Gastrocnemius medialis (tissue), 4 donors: ENCODE measurements at regions not wholly inside any gene's neighbourhood (a gene's known extent, or its start where the extent isn't known, plus 50 kb on each side); places are given as distances from the start of the nearest gene placed in this dataset.

Experiments
- POLR2A ChIP-seq, 2 donors: fragments of 450-650 bp; IDR thresholded peaks; one replicate each; pipeline ENCODE4 v1.6.1; 2017; ENCODE audit warnings: antibody characterized with exemption in 2 of 2, mild to moderate bottlenecking in 2 of 2, moderate library complexity in 2 of 2
- TF ChIP-seq, protein P1 (sequence below), 5 experiments: fragments of 450-650 bp in 3 of 5; fragments of 200-600 bp in 2 of 5; sonication (generic) in 2 of 5; IDR thresholded peaks in 4 of 5; conservative IDR thresholded peaks in 1 of 5; 1 replicate in 4 of 5; 2 replicates in 1 of 5; pipeline ENCODE4 v1.5.1; 2016 to 2019; ENCODE audit warnings: antibody characterized with exemption in 5 of 5, mild to moderate bottlenecking in 3 of 5, moderate library complexity in 3 of 5

DNA sequence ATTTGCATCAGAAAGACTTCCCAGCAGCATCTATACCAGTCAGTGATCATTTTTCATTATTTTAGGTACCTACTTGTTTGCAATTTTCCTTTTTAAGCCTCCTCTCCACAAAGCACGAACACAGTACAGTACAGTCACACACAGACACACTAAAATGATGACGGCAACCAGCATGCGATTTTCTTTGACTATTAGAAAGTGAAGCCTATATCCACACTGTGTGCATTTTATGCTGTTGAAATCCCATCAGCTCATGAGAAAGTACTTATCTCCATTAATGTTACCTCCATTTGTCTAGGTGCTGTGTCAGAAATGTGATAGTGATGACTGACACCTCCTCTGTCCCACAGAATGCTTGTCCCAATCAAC is 294.7 kb upstream of the MEIS2 start:
- no peak for TF ChIP-seq POLR2A (IDR thresholded peaks at IDR 0.05)
- TF ChIP-seq, protein P1, sequence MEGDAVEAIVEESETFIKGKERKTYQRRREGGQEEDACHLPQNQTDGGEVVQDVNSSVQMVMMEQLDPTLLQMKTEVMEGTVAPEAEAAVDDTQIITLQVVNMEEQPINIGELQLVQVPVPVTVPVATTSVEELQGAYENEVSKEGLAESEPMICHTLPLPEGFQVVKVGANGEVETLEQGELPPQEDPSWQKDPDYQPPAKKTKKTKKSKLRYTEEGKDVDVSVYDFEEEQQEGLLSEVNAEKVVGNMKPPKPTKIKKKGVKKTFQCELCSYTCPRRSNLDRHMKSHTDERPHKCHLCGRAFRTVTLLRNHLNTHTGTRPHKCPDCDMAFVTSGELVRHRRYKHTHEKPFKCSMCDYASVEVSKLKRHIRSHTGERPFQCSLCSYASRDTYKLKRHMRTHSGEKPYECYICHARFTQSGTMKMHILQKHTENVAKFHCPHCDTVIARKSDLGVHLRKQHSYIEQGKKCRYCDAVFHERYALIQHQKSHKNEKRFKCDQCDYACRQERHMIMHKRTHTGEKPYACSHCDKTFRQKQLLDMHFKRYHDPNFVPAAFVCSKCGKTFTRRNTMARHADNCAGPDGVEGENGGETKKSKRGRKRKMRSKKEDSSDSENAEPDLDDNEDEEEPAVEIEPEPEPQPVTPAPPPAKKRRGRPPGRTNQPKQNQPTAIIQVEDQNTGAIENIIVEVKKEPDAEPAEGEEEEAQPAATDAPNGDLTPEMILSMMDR (IDR thresholded peaks at IDR 0.05 in 4 of 5, conservative IDR thresholded peaks at IDR 0.05 in 1 of 5) = no peak
